GM12874 (cell line): ENCODE measurements at regions not wholly inside any gene's neighbourhood (a gene's known extent, or its start where the extent isn't known, plus 50 kb on each side); places are given as distances from the start of the nearest gene placed in this dataset.

ENCODE experiments used
- TF ChIP-seq, protein P1 (sequence below): IDR thresholded peaks from 2 replicates; pipeline ENCODE4 v1.5.1; 2011; ENCODE audit warnings: low read depth, mild to moderate bottlenecking, control low read depth, low read length, moderate library complexity; ENCODE audit not compliant: insufficient read depth

DNA sequence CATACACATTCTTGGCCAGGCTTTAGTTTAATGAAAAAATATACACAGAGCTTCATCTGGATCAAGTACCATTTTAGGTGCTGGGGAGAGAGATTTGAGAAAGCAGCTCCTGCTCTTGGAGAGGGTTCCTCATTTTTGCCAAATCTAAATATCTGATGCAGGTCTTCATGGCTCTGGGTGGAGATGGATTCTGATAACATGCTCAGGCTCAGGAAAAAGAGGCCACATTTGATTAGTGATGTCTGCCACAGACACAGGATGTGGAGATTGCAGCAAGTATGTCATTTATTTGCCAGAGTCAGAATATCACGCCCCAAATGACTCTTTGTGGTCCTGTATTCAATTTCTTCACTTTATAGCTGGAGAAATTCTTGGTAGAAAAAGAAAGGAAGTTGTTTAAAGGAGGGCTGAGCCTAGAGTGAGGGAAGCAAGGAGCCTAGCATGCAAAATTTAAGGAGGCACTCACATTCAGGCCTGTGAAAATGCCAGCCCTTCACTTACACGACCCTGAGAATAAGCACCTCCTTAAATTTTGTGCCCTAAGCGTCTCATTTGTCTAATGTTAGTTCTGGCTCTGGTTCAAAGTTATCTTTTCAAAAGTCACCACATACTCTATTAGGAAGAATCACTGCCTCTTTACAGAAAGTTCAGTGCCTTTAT lies 492.9 kb upstream of the TBX3 start:
- TF ChIP-seq, protein P1, sequence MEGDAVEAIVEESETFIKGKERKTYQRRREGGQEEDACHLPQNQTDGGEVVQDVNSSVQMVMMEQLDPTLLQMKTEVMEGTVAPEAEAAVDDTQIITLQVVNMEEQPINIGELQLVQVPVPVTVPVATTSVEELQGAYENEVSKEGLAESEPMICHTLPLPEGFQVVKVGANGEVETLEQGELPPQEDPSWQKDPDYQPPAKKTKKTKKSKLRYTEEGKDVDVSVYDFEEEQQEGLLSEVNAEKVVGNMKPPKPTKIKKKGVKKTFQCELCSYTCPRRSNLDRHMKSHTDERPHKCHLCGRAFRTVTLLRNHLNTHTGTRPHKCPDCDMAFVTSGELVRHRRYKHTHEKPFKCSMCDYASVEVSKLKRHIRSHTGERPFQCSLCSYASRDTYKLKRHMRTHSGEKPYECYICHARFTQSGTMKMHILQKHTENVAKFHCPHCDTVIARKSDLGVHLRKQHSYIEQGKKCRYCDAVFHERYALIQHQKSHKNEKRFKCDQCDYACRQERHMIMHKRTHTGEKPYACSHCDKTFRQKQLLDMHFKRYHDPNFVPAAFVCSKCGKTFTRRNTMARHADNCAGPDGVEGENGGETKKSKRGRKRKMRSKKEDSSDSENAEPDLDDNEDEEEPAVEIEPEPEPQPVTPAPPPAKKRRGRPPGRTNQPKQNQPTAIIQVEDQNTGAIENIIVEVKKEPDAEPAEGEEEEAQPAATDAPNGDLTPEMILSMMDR, result no peak

DNA sequence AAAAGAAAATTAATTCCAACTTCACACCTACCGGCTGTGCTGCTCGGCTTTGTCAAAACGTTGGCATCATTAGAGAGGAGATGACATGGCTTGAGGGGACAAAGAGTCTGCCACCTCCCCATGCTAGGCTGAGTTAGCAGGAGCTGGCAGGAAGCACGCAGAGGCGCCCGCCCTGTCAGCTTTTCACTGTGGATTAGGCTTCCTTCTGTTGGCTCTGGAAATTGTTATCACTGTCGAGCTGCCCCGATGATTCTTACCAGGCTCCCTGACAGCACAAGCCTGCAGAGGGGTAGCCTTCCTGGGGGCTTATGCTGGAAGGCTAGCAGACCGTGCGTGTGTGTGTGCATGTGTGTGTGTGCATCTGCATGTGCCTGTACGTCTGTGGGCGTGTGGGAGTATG lies 490.9 kb upstream of the TBX3 start:
- TF ChIP-seq, protein P1, result no peak

DNA sequence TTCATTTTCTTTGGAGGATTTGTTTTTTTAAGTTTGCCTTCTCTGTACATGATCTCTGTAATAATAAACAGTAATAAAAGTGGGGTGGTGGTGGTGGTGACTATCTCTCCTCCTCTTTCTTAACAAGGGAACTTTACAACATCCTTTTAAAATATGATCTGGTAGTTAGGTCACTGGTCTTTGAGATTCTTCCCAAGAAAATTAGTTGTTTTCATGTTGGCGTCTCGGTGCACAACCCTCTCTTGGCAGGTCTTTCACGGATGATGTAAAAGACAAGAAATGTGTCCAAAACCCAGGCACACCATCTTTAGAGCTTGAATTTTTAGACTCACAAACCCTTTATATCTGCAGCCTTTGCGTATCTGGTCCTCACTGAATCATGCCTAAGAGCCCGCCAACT lies 488.5 kb upstream of the TBX3 start:
- TF ChIP-seq, protein P1, result no peak

DNA sequence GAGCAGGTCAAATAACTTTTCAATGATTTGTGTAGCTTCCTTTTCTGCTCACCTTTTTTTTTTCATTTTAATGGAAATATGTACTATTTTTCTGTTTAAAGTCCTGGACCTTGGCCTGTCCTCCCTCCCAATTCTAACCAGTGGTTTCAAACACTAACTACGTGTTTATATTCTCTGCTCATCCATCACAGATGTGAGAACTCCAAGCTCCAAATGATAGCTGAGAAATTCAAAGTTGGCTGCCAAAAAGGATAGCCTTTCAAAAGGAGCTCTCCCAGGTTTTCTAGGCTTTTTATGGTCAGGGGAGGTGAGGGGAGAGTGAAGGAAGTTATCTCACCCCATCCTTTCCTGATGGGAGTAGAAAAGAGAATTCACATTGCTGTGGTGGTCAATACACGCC lies 486.0 kb upstream of the TBX3 start:
- TF ChIP-seq, protein P1, result no peak

DNA sequence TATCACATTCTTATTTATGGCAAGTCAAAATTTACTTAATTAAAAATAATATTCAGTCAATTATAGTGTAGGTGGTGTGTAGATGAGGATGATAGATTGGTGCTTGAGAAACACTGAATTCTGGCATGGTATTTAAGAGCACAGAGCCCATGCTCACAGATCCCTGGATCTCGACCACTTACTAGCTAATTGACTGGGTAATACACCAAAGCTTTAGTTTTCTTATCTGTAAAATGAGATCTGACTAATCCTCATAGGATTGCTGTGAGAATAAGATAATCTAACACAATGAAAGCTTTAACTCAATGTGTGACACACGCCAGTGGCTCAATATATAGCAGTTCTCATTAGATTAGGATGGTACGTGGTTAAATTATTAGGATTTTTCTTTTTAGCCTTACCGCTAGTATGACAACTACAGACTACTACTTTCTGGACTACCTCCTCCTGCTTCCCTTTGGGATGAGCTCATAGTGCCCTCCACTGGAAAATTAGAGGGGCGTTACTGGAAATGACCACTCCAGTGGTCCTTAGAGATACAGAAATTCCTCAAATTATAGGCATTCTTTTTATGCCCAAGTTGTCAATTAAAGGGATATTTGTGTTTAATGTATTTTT lies 482.8 kb upstream of the TBX3 start:
- TF ChIP-seq, protein P1, result no peak

DNA sequence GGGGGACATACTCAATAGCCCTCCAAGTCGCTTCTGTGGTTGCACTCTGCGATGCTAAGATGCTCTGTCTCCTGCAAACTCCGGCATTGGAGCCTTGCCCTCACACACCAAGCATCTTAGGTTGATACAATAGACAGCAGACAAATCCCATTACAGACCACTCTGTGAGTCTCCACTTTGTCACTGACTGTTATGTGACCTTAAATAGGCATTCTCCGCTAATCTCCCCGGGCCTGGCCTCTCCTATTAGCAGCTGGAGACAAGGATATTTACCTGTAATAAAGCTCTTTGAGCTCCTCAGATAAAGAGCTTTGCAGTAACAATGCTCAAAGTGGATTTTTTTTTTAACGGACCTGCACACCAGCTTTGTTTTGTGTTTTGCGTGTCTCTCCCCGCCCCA lies 479.7 kb upstream of the TBX3 start:
- TF ChIP-seq, protein P1, result no peak

DNA sequence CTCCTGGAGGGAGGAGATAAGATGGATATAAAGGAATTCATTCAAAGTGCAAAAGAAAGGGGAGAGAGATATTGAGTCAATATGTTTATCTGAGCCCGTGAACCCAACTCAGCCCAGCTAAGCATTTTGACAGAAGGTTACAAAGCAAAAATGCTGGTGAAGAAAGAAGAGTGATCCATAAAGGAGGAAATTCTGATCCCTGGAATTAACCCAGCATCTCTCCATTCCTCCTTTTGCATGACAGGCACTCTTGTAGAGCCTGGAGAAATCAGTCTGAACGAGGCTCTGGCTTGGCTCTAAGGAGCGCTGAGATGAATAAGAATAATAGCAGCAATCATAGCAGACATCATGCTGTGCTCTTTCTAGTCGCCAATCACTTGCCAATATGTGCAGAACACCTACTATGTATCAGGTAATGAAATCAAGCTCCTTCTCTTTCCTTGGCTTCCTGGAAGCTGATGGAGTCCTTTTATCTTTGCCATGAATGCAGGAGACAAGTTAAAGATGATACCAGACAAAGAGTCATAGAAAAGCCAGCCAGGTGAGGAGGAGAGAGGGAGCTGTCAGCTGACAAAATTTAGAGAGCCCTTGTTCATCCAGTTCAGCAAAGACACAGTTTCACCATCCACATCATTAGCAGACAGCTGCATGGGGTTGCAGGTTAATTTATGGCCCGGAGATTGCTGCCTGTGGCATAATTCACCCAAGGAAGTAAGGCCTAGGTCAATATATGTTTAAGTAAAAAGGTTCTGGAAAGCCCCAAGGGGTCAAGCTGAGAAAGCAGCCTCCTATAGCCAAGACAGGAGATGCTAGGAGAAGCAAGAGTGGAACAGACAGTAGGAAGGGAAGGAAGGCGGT lies 476.5 kb upstream of the TBX3 start:
- TF ChIP-seq, protein P1, result no peak
